PC-9 (cell line): ENCODE measurements at regions not wholly inside any gene's neighbourhood (a gene's known extent, or its start where the extent isn't known, plus 50 kb on each side); places are given as distances from the start of the nearest gene placed in this dataset.
"Not testable (repeated sequence)": the region's sequence is repeated elsewhere in the genome, so short reads cannot be mapped to it uniquely, and the experiment has no call there.

Experiments used
- BruUV-seq: library from RNA; stranded (reverse); fragments of 400-500 nt; replicated peaks from 2 replicates; lab custom pipeline; 2021; lab: Mats Ljungman, UMichigan
- CTCF ChIA-PET: fragments of 300-600 bp; sonication (Branson Sonifier 250); formaldehyde crosslinking; loops from one replicate; lab custom pipeline; 2022; ENCODE audit warnings: antibody characterized with exemption; lab: Charles Lee
- POLR2A ChIA-PET: fragments of 300-600 bp; sonication (Branson Sonifier 250); formaldehyde crosslinking; loops from one replicate; lab custom pipeline; 2022; ENCODE audit warnings: antibody characterized with exemption; ENCODE audit not compliant: unreplicated experiment; lab: Charles Lee
- DNase-seq, 2 experiments: peaks; one replicate each; pipeline versions ENCODE4 v3.0.0 to v3.0.0-alpha.2; 2015 to 2022; ENCODE audit warnings: mixed read lengths in 1 of 2
- H2AFZ ChIP-seq: fragments of 200-600 bp; sonication (generic); 2 replicates; pipeline ENCODE4 v1.8.1; 2017; ENCODE audit warnings: antibody characterized with exemption
- H3F3A ChIP-seq: fragments of 200-600 bp; sonication (generic); 2 replicates; pipeline ENCODE4 v1.8.1; 2017; ENCODE audit warnings: antibody characterized with exemption, mild to moderate bottlenecking, low read depth; ENCODE audit not compliant: insufficient read depth
- H3K27ac ChIP-seq: fragments of 200-600 bp; sonication (generic); 2 replicates; pipeline ENCODE4 v1.6.1; 2016; ENCODE audit warnings: mixed run types
- H3K27me3 ChIP-seq: fragments of 200-600 bp; sonication (generic); 2 replicates; pipeline ENCODE4 v1.6.1; 2016; ENCODE audit warnings: low read depth, mixed run types; ENCODE audit not compliant: insufficient read depth
- H3K36me3 ChIP-seq: fragments of 200-600 bp; sonication (generic); 2 replicates; pipeline ENCODE4 v1.6.1; 2016; ENCODE audit warnings: low read depth, mixed run types
- H3K4me1 ChIP-seq: fragments of 200-600 bp; sonication (generic); replicated peaks from 2 replicates; pipeline ENCODE4 v1.6.1; 2016; ENCODE audit warnings: mixed run types; ENCODE audit not compliant: insufficient read depth
- H3K4me2 ChIP-seq: fragments of 200-600 bp; sonication (generic); 2 replicates; pipeline ENCODE4 v1.6.1; 2017; ENCODE audit warnings: mixed run types
- H3K4me3 ChIP-seq: fragments of 200-600 bp; sonication (generic); 2 replicates; pipeline ENCODE4 v1.6.1; 2016; ENCODE audit warnings: mixed run types
- H3K79me2 ChIP-seq: fragments of 200-600 bp; sonication (generic); 2 replicates; pipeline ENCODE4 v1.6.1; 2017; ENCODE audit warnings: low read depth, mixed run types
- H3K9me2 ChIP-seq: fragments of 200-600 bp; sonication (generic); 2 replicates; pipeline ENCODE4 v1.8.1; 2017; ENCODE audit warnings: mild to moderate bottlenecking; ENCODE audit not compliant: insufficient read depth
- H3K9me3 ChIP-seq: fragments of 200-600 bp; sonication (generic); 2 replicates; pipeline ENCODE4 v1.8.1; 2016; ENCODE audit warnings: low read depth; ENCODE audit not compliant: insufficient read depth
- H4K20me1 ChIP-seq: fragments of 200-600 bp; sonication (generic); 2 replicates; pipeline ENCODE4 v1.8.1; 2017; ENCODE audit not compliant: insufficient read depth
- CTCF ChIP-seq: fragments of 200-600 bp; sonication (generic); conservative IDR thresholded peaks from 2 replicates; pipeline ENCODE4 v1.6.1; 2017; ENCODE audit warnings: mixed run types, antibody characterized with exemption, mild to moderate bottlenecking, moderate library complexity
- EZH2 ChIP-seq: fragments of 200-600 bp; sonication (generic); IDR thresholded peaks from 2 replicates; pipeline ENCODE4 v1.8.0; 2017; ENCODE audit warnings: antibody characterized with exemption, low read depth
- intact Hi-C: fragments of 100-400 bp; cut with micrococcal nuclease; formaldehyde crosslinking; loops from one replicate; pipeline ENCODE4 v1.10.0; 2022; ENCODE audit not compliant: unreplicated experiment

GRCh38 chrX:113492895-113493294, 652.3 kb upstream of the AMOT start:
- no peak for DNase-seq
- no peaks in the 10 kb centered on the region for H4K20me1 ChIP-seq
- intact Hi-C loops, result no loop called here
- H3K27me3 ChIP-seq, result no peaks in the 10 kb centered on the region
- H3K4me3 ChIP-seq, result no peak overlapping the region
- ChIA-PET POLR2A (no interaction called here), CTCF (no interaction called here)
- H3K9me2 ChIP-seq, result no peaks in the 10 kb centered on the region
- TF ChIP-seq CTCF, result no peak
- no peak for TF ChIP-seq EZH2
- no peak overlapping the region for H3K27ac ChIP-seq
- BruUV-seq, result no TSS peak
- no peaks in the 10 kb centered on the region for H3K36me3 ChIP-seq
- no peaks in the 10 kb centered on the region for H3K4me1 ChIP-seq
- H3F3A ChIP-seq, result no peaks in the 10 kb centered on the region
- H3K9me3 ChIP-seq, result no peaks in the 10 kb centered on the region
- no peak overlapping the region for H2AFZ ChIP-seq
- H3K79me2 ChIP-seq, result no peaks in the 10 kb centered on the region
- no peak overlapping the region for H3K4me2 ChIP-seq

GRCh38 chrX:113473418-113473817, 632.8 kb upstream of the AMOT start:
- intact Hi-C loops, result no loop called here
- no peak overlapping the region for H3K27ac ChIP-seq
- H2AFZ ChIP-seq, result no peak overlapping the region
- H3K9me3 ChIP-seq, result no peaks in the 10 kb centered on the region
- H3K36me3 ChIP-seq, result no peaks in the 10 kb centered on the region
- BruUV-seq, result no TSS peak
- ChIA-PET POLR2A (no interaction called here), CTCF (no interaction called here)
- no peaks in the 10 kb centered on the region for H4K20me1 ChIP-seq
- no peak for DNase-seq
- H3K27me3 ChIP-seq, result no peaks in the 10 kb centered on the region
- H3K79me2 ChIP-seq, result no peaks in the 10 kb centered on the region
- TF ChIP-seq EZH2 (no peak), CTCF (no peak)
- H3F3A ChIP-seq, result peaks cover 5% of the 10 kb centered on the region; the same call in 1 of the 2 replicates
- peaks cover 15% of the 10 kb centered on the region; the same call in 1 of the 2 replicates for H3K4me1 ChIP-seq
- H3K9me2 ChIP-seq, result no peaks in the 10 kb centered on the region; the same call in 1 of the 2 replicates
- H3K4me2 ChIP-seq, result no peak overlapping the region
- H3K4me3 ChIP-seq, result no peak overlapping the region

- H3K27ac ChIP-seq, H3K79me2 ChIP-seq, H3K4me2 ChIP-seq, H3K27me3 ChIP-seq, H3F3A ChIP-seq, H2AFZ ChIP-seq, H3K9me3 ChIP-seq, CTCF ChIA-PET, H3K4me3 ChIP-seq, BruUV-seq, H4K20me1 ChIP-seq, H3K36me3 ChIP-seq, DNase-seq, POLR2A ChIA-PET, intact Hi-C loops, H3K9me2 ChIP-seq: not testable (repeated sequence)
- H3K4me1 ChIP-seq, result peaks cover 15% of the 10 kb centered on the region; the same call in 1 of the 2 replicates
These were observed 632.4 kb upstream of the AMOT start for GRCh38 chrX:113473015-113473414.

GRCh38 chrX:113470166-113470565, 629.5 kb upstream of the AMOT start:
- POLR2A ChIA-PET, result no interaction called here
- Histone ChIP-seq H3K9me3 (no peaks in the 10 kb centered on the region), H3K4me2 (peak overlapping the region; percentile 60), H4K20me1 (no peaks in the 10 kb centered on the region), H3K36me3 (no peaks in the 10 kb centered on the region), H3K4me3 (no peak overlapping the region; the same call in 1 of the 2 replicates), H3K9me2 (no peaks in the 10 kb centered on the region), H3K27me3 (no peaks in the 10 kb centered on the region), H3K79me2 (no peaks in the 10 kb centered on the region), H3K27ac (no peak overlapping the region), H3K4me1 (peaks cover 15% of the 10 kb centered on the region; the same call in 1 of the 2 replicates), H2AFZ (no peak overlapping the region), H3F3A (peaks cover 5% of the 10 kb centered on the region; the same call in 1 of the 2 replicates)
- CTCF ChIA-PET, result no interaction called here
- TF ChIP-seq EZH2 (no peak), CTCF (no peak)
- intact Hi-C loops, result no loop called here
- peak in 1 of 2 experiments; percentile 42 for DNase-seq
- no TSS peak for BruUV-seq
